K562 (cell line): ENCODE measurements at regions not wholly inside any gene's neighbourhood (a gene's known extent, or its start where the extent isn't known, plus 50 kb on each side); places are given as distances from the start of the nearest gene placed in this dataset.

Source experiments
- ATAC-seq: fragments of 200-7000 bp; cut with Tn5 transposase; 3 replicates; pipeline ENCODE4 v1.9.1; 2020; ENCODE audit warnings: moderate library complexity
- BruUV-seq: library from RNA; stranded (reverse); fragments of 400-500 nt; replicated peaks from 2 replicates; lab custom pipeline; 2021; lab: Mats Ljungman, UMichigan
- CTCF ChIA-PET: fragments of 300-600 bp; formaldehyde crosslinking; extraction: SDS; loops from one replicate; lab custom pipeline; 2021; ENCODE audit warnings: low intra/inter-chr PET ratio; lab: Yijun Ruan, JAX
- POLR2A ChIA-PET: fragments of 300-600, 350-650 bp; sonication (Branson Sonifier 250); formaldehyde crosslinking; extraction: SDS; loops from one replicate; lab custom pipeline; 2021; ENCODE audit warnings: antibody characterized with exemption, inconsistent platforms; lab: Yijun Ruan, JAX
- DNase-seq, 4 experiments: peaks; one replicate each; pipeline versions ENCODE4 v3.0.0 to v3.0.0-alpha.2; 2011 to 2018; ENCODE audit warnings: low spot score in 3 of 4, mixed read lengths in 3 of 4; ENCODE audit errors: extremely low read depth in 1 of 4
- FAIRE-seq: peaks from 2 replicates; lab custom pipeline; 2011; peaks lifted over from hg19 to GRCh38; lab: Jason Lieb, UNC
- H2AFZ ChIP-seq: 2 replicates; pipeline ENCODE4 v1.6.0; 2011; ENCODE audit warnings: low read depth, low read length, control low read depth, inconsistent platforms
- H3K27ac ChIP-seq: fragments of 200-600 bp; 3 replicates; pipeline ENCODE4 v1.8.0; 2011; ENCODE audit warnings: low read depth, mild to moderate bottlenecking, control low read depth, inconsistent platforms, low read length, moderate library complexity, mixed read lengths; ENCODE audit errors: extremely low read depth
- H3K27me3 ChIP-seq, 2 experiments: fragments of 300-600 bp in 1 of 2; 2 replicates in 1 of 2; 3 replicates in 1 of 2; pipeline versions ENCODE4 v1.6.0 to v1.8.0; 2011; ENCODE audit warnings: inconsistent platforms in 2 of 2, low read length in 2 of 2, mild to moderate bottlenecking in 1 of 2, mixed read lengths in 1 of 2, moderate library complexity in 1 of 2; ENCODE audit not compliant: control insufficient read depth in 2 of 2, insufficient read depth in 2 of 2
- H3K36me3 ChIP-seq: fragments of 300-600 bp; 3 replicates; pipeline ENCODE4 v1.8.0; 2011; ENCODE audit warnings: mild to moderate bottlenecking, low read length, inconsistent platforms; ENCODE audit not compliant: control insufficient read depth, insufficient read depth
- H3K4me1 ChIP-seq, 2 experiments: fragments of 200-600 bp in 1 of 2; replicated peaks in 1 of 2; 2 replicates in 1 of 2; 3 replicates in 1 of 2; pipeline versions ENCODE4 v1.5.1 to v1.8.0; 2011; ENCODE audit warnings: inconsistent platforms in 2 of 2, low read length in 2 of 2, mild to moderate bottlenecking in 1 of 2, mixed read lengths in 1 of 2, moderate library complexity in 1 of 2; ENCODE audit not compliant: control insufficient read depth in 2 of 2, insufficient read depth in 2 of 2
- H3K4me2 ChIP-seq: 2 replicates; pipeline ENCODE4 v1.6.1; 2011; ENCODE audit warnings: low read length, control low read depth, inconsistent platforms, mixed read lengths; ENCODE audit not compliant: insufficient read depth
- H3K4me3 ChIP-seq: fragments of 200-600 bp; sonication (generic), shearing (Covaris generic); 2 replicates; pipeline ENCODE4 v1.5.1; 2016; ENCODE audit warnings: control low read depth, inconsistent platforms
- H3K79me2 ChIP-seq: fragments of 200-600 bp; 3 replicates; pipeline ENCODE4 v1.8.0; 2011; ENCODE audit warnings: low read length, inconsistent platforms; ENCODE audit not compliant: control insufficient read depth, insufficient read depth
- H3K9ac ChIP-seq, 2 experiments: 2 replicates each; pipeline versions ENCODE4 v1.6.0 to v1.6.1; 2011; ENCODE audit warnings: low read depth in 2 of 2, low read length in 2 of 2, control low read depth in 1 of 2, inconsistent platforms in 1 of 2, mild to moderate bottlenecking in 1 of 2, mixed read lengths in 1 of 2; ENCODE audit not compliant: insufficient read depth in 1 of 2
- H3K9me1 ChIP-seq: one replicate; pipeline ENCODE4 v1.6.0; 2011; ENCODE audit warnings: inconsistent platforms, mild to moderate bottlenecking, low read length, moderate library complexity; ENCODE audit not compliant: control insufficient read depth, insufficient read depth
- H3K9me3 ChIP-seq: replicated peaks from 2 replicates; pipeline ENCODE4 v1.5.1; 2011; ENCODE audit warnings: low read depth, low read length, inconsistent platforms; ENCODE audit not compliant: control insufficient read depth, insufficient read depth
- H4K20me1 ChIP-seq: replicated peaks from 2 replicates; pipeline ENCODE4 v1.6.1; 2011; ENCODE audit warnings: low read length, inconsistent platforms, mixed read lengths; ENCODE audit not compliant: control insufficient read depth, insufficient read depth
- KDM4B ChIP-seq, 2 experiments: fragments of 450-650 bp in 1 of 2; sonication (generic) in 1 of 2; IDR thresholded peaks; 2 replicates each; pipeline ENCODE4 v1.6.1; 2016 to 2017; ENCODE audit warnings: borderline replicate concordance in 2 of 2, antibody characterized with exemption in 1 of 2, low read depth in 1 of 2, mild to moderate bottlenecking in 1 of 2
- KLF10 ChIP-seq: fragments of 250-450 bp; sonication (Bioruptor Pico); IDR thresholded peaks from 2 replicates; pipeline ENCODE4 v1.6.1; 2021; ENCODE audit warnings: matching md5 sums
- MTF1 ChIP-seq: fragments of 250-450 bp; sonication (Bioruptor Pico); IDR thresholded peaks from 2 replicates; pipeline ENCODE4 v1.9.0; 2021; ENCODE audit warnings: moderate library complexity, mild to moderate bottlenecking, inconsistent platforms, borderline replicate concordance
- POLR2AphosphoS5 ChIP-seq: IDR thresholded peaks from 2 replicates; pipeline ENCODE4 v1.6.1; 2011; ENCODE audit warnings: mild to moderate bottlenecking, low read depth, low read length, moderate library complexity; ENCODE audit not compliant: control insufficient read depth, insufficient read depth
- RAD21 ChIP-seq, 2 experiments: fragments of 250-450 bp in 1 of 2; fragments of 450-650 bp in 1 of 2; sonication (Bioruptor Pico) in 1 of 2; formaldehyde crosslinking in 1 of 2; IDR thresholded peaks in 1 of 2; conservative IDR thresholded peaks in 1 of 2; 2 replicates each; pipeline versions ENCODE4 v1.4.0 to v1.8.0; 2020 to 2022; ENCODE audit warnings: mild to moderate bottlenecking in 2 of 2, moderate library complexity in 1 of 2
- ZNF780A ChIP-seq: fragments of 250-450 bp; sonication (Bioruptor Pico); IDR thresholded peaks from 2 replicates; pipeline ENCODE4 v1.5.0; 2021; ENCODE audit warnings: mild to moderate bottlenecking
- WGBS: fragments of 100-300 bp; shearing (Covaris generic); methylation state at CpG from one replicate; pipeline ENCODE4 v1.1.6; 2016; ENCODE audit warnings: low coverage, mixed read lengths; ENCODE audit not compliant: insufficient coverage; ENCODE audit errors: missing lambda C conversion rate; 5-methylcytosine and 5-hydroxymethylcytosine counted together
- in situ Hi-C: fragments of 300-500 bp; cut with MboI; formaldehyde crosslinking; loops from 4 replicates; pipeline ENCODE4 v1.15.0; 2018; ENCODE audit warnings: inconsistent platforms, mixed read lengths
- intact Hi-C: fragments of 100-400 bp; cut with micrococcal nuclease; formaldehyde crosslinking; loops from 2 replicates; pipeline ENCODE4 v1.14.2; 2022
- TF ChIP-seq, protein P1 (sequence below): fragments of 450-650 bp; formaldehyde crosslinking; IDR thresholded peaks from 2 replicates; pipeline ENCODE4 v1.4.0; 2020; ENCODE audit warnings: mild to moderate bottlenecking, moderate library complexity
- TF ChIP-seq, protein P2 (sequence below), 2 experiments: fragments of 450-650 bp; IDR thresholded peaks; 2 replicates each; pipeline ENCODE4 v1.6.1; 2016; ENCODE audit warnings: mild to moderate bottlenecking in 2 of 2, borderline replicate concordance in 1 of 2, low read depth in 1 of 2, moderate library complexity in 1 of 2

DNA sequence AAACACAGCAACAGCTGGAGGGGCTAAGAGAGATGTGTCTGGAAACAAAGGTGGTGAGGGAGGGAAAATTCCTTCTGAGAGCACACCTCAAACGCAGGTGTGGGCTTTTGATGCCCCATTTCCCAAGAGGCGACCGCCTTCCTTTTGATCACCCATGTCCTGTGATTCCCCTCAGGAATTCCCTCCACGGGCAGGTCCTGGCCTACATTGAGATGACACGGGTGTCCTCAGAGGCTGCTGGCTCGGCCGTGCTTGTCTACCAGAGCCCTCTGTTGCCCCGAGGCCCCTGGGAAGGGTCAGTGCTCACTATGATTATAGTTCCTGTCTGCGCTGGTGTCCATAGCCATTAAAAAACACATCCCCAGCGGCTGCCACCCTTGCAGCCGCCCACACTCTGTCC, 242.6 kb downstream of the TFAP2C start (continued):
- TF ChIP-seq POLR2AphosphoS5 (no peak), KLF10 (CRISPR knock-in tag) (no peak), KDM4B (IDR thresholded peaks at IDR 0.05; ENCODE audit: borderline replicate concordance in 2 of 2, low read depth in 1 of 2) (no peak), MTF1 (CRISPR knock-in tag) (no peak), RAD21 (CRISPR knock-in tag; conservative IDR thresholded peaks at IDR 0.05 in 1 of 2, IDR thresholded peaks at IDR 0.05 in 1 of 2) (no peak)
- TF ChIP-seq, protein P1, sequence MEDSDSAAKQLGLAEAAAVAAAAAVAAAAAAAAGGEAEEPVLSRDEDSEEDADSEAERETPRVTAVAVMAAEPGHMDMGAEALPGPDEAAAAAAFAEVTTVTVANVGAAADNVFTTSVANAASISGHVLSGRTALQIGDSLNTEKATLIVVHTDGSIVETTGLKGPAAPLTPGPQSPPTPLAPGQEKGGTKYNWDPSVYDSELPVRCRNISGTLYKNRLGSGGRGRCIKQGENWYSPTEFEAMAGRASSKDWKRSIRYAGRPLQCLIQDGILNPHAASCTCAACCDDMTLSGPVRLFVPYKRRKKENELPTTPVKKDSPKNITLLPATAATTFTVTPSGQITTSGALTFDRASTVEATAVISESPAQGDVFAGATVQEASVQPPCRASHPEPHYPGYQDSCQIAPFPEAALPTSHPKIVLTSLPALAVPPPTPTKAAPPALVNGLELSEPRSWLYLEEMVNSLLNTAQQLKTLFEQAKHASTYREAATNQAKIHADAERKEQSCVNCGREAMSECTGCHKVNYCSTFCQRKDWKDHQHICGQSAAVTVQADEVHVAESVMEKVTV: no peak

DNA sequence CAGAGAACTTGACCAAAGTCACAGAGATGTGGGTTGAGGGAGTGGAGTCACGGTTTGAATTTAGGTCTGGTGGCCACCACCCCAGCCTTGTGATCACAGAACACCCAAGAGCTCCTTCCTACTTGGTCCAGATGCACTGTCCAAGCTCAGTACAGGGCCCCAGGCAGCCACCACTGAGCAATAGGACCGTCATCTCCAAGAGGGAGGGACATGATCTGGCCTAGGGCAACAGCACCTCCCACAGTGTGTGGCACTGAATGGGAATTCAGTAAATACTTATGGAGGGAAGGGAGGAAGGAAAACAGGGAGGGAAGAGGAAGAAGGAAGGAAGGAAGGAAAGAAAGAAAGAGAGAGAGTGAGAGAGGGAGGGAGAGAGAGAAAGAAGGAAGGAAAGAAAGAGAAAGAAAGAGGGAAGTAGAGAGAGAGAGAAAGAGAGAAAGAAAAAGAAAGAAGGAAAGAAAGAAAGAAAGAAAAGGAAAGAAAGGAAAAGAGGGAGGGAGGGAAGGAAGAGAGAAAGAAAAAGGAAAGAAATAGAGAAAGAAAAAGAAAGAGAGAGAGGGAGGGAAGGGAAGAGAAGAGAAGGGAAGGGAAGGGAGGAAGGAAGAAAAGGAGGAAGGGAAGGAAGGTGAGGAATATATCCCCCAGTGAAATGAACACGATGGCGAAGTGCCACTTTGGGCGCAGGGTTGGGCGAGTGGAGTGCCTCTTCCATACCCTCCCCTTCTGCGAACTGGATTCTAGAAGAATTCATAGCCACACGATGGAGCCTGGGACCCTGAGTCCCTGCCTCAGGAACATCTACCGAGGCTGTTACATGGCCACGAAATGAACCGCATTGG, 243.7 kb downstream of the TFAP2C start:
- ATAC-seq: no peak
- POLR2A ChIA-PET: no interaction called here
- TF ChIP-seq ZNF780A (CRISPR knock-in tag): no peak
- TF ChIP-seq, protein P2, sequence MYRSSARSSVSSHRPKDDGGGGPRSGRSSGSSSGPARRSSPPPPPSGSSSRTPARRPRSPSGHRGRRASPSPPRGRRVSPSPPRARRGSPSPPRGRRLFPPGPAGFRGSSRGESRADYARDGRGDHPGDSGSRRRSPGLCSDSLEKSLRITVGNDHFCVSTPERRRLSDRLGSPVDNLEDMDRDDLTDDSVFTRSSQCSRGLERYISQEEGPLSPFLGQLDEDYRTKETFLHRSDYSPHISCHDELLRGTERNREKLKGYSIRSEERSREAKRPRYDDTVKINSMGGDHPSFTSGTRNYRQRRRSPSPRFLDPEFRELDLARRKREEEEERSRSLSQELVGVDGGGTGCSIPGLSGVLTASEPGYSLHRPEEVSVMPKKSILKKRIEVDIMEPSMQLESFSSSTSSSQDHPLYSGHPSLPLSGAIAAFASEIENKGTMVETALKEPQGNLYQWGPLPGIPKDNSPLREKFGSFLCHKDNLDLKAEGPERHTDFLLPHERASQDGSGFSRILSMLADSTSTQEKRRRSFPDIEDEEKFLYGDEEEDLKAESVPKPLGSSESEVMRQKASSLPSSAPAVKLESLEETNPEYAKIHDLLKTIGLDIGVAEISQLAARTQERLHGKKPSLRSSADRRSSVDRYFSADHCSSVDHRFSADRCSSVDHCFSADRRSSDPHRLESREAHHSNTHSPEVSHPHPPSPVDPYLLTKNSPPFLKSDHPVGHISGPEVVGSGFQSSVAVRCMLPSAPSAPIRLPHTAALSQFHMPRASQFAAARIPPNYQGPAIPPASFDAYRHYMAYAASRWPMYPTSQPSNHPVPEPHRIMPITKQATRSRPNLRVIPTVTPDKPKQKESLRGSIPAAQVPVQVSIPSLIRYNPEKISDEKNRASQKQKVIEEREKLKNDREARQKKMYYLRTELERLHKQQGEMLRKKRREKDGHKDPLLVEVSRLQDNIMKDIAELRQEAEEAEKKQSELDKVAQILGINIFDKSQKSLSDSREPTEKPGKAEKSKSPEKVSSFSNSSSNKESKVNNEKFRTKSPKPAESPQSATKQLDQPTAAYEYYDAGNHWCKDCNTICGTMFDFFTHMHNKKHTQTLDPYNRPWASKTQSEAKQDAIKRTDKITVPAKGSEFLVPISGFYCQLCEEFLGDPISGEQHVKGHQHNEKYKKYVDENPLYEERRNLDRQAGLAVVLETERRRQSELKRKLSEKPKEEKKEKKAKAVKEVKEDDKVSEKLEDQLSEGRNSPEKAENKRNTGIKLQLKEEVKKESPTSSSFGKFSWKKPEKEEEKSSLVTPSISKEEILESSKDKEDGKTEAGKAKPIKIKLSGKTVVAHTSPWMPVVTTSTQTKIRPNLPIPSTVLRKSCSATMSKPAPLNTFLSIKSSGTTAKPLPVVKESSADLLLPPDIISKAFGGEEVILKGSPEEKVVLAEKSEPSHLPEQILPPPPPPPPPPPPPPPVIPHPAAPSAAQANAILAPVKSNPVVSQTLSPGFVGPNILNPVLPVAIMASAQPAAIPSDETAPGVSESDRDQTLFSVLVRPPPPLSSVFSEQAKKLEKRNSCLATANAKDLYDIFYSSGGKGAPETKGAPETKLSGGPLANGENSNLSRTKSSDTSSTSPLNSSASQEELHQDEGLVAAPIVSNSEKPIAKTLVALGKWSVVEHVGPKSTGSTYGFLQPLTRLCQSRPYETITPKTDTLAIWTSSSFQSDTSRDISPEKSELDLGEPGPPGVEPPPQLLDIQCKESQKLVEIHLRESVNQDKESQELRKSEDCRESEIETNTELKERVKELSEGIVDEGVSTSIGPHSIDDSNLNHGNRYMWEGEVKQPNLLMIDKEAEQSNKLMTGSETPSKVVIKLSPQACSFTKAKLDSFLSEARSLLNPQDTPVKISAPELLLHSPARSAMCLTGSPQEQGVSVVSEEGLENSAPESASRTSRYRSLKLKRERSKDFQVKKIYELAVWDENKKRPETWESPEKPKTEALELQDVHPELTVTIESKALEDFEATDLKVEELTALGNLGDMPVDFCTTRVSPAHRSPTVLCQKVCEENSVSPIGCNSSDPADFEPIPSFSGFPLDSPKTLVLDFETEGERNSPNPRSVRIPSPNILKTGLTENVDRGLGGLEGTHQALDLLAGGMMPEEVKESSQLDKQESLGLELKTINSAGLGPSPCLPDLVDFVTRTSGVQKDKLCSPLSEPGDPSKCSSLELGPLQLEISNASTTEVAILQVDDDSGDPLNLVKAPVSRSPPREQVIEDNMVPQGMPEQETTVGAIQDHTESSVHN (IDR thresholded peaks at IDR 0.05; ENCODE audit: borderline replicate concordance in 1 of 2, low read depth in 1 of 2): no peak

More for the DNA sequence above, 243.7 kb downstream of the TFAP2C start:
- H3K4me1 ChIP-seq: 0 out of 5 replicates have a peak, but pooled peaks cover 0 to 3% of the 10 kb centered on the region in 2 experiments
- H3K4me3 ChIP-seq: no peak overlapping the region
- H3K4me2 ChIP-seq: no peak overlapping the region
- H4K20me1 ChIP-seq: no peaks in the 10 kb centered on the region
- no peak for DNase-seq
- H3K36me3 ChIP-seq: no peaks in the 10 kb centered on the region
- no peaks in the 10 kb centered on the region for H3K9me1 ChIP-seq
- BruUV-seq: no TSS peak
- FAIRE-seq: no peak
- H3K9me3 ChIP-seq: no peaks in the 10 kb centered on the region
- in situ Hi-C loops (no loop called here), intact Hi-C loops (no loop called here)
- peaks cover 2 to 37% of the 10 kb centered on the region in 2 experiments; a peak in 3 of 5 replicates for H3K27me3 ChIP-seq
- H3K79me2 ChIP-seq: no peaks in the 10 kb centered on the region
- H2AFZ ChIP-seq: no peak overlapping the region
- H3K27ac ChIP-seq: no peak overlapping the region
- no peak overlapping the region for H3K9ac ChIP-seq
- CTCF ChIA-PET: no interaction called here
- under 1% methylated on average over 11 of the region's 11 CpGs for WGBS
